Cardiac fibroblast (primary cell): ENCODE measurements at regions not wholly inside any gene's neighbourhood (a gene's known extent, or its start where the extent isn't known, plus 50 kb on each side); places are given as distances from the start of the nearest gene placed in this dataset.
A peak's percentile ranks its signal among the peaks of the same experiment; 100 is the strongest.

Experiments used
- DNase-seq, 2 donors: peaks; one replicate each; pipeline versions ENCODE4 v3.0.0 to v3.0.0-alpha.2; 2010; ENCODE audit warnings: low read depth in 2 of 2
- H3K4me3 ChIP-seq, 2 donors: replicated peaks in 1 of 2; 1 replicate in 1 of 2; 2 replicates in 1 of 2; pipeline ENCODE4 v1.5.1; 2011; ENCODE audit warnings: low read depth in 2 of 2, low read length in 2 of 2, mild to moderate bottlenecking in 2 of 2, moderate library complexity in 1 of 2
- TF ChIP-seq, protein P1 (sequence below): IDR thresholded peaks from one replicate; pipeline ENCODE4 v1.5.1; 2011; ENCODE audit warnings: low read depth, mild to moderate bottlenecking, low read length, inconsistent platforms

DNA sequence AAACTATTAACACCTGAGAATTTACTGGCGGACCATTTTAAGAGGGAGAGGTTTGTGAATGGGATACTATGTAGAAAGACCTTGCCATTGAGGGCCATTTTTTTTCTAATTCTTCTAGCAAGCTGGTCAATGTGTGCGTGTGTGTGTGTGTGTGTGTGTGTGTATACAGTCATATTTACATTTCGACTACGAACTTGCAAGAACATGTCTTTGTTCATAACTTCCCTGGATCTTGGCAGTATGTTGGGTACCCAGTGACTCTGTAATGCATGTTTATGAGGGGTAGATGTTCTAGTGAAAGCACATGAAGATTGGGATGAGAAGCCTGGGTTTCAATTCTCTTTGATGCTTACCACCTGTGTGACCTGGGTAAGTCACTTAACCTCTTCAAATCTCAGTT is 133.6 kb downstream of the UBE2E3 start:
- TF ChIP-seq, protein P1, sequence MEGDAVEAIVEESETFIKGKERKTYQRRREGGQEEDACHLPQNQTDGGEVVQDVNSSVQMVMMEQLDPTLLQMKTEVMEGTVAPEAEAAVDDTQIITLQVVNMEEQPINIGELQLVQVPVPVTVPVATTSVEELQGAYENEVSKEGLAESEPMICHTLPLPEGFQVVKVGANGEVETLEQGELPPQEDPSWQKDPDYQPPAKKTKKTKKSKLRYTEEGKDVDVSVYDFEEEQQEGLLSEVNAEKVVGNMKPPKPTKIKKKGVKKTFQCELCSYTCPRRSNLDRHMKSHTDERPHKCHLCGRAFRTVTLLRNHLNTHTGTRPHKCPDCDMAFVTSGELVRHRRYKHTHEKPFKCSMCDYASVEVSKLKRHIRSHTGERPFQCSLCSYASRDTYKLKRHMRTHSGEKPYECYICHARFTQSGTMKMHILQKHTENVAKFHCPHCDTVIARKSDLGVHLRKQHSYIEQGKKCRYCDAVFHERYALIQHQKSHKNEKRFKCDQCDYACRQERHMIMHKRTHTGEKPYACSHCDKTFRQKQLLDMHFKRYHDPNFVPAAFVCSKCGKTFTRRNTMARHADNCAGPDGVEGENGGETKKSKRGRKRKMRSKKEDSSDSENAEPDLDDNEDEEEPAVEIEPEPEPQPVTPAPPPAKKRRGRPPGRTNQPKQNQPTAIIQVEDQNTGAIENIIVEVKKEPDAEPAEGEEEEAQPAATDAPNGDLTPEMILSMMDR: no peak
- H3K4me3 ChIP-seq: no peak overlapping the region
- no peak for DNase-seq

DNA sequence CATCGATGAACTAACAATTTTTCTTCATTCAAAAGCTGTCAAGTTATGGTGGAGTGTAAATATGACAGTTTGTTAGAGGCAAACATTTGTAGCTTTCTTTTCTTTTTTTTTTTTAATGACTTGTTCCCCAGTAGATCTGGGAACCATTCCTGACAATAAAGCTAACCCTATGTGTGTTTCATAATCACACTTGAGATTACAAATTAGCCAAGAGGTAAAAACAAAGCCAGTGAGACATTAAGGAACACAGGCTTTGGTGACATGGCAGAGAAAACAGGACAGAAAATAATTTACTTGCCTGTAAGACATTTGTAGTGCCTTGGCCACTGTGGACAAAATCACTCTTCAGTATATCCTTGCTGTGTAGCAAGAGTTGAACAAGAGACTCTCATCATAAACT is 135.9 kb downstream of the UBE2E3 start:
- no peak overlapping the region for H3K4me3 ChIP-seq
- TF ChIP-seq, protein P1: no peak
- no peak for DNase-seq

DNA sequence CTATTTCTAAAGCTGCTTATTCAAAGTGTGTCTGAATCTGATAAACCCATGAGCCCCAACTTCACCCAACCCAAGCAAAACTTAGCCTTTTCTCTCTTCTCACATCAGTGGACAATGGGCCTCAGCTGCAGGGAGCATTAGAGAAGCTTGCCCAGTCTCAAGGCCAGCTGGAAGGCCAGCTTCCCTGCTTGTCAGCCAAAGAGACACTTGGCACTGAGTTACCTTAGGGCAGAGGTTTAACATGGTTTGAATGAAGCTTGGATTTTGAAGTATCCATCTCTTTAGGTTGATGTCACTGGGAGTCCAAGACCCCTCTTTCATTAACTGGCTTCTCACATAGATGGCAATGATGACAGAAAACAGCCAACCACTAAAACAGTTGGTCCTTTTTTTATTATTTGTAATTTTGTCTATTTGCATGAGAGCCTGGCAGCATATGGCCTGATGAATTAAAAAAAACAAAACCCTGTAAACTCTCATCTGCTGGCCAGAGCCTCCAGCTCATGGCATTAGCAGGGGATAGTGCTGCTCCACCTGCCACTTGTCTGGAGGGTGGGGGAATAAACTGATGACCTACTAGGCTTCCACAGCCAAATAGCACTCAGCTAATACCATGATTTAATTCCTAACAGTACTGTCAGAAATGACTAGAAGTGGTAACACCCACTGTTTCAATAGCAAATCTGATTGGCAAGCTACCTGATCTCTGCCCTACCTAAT is 137.0 kb downstream of the UBE2E3 start:
- DNase-seq: no peak
- no peak overlapping the region for H3K4me3 ChIP-seq
- TF ChIP-seq, protein P1: no peak

DNA sequence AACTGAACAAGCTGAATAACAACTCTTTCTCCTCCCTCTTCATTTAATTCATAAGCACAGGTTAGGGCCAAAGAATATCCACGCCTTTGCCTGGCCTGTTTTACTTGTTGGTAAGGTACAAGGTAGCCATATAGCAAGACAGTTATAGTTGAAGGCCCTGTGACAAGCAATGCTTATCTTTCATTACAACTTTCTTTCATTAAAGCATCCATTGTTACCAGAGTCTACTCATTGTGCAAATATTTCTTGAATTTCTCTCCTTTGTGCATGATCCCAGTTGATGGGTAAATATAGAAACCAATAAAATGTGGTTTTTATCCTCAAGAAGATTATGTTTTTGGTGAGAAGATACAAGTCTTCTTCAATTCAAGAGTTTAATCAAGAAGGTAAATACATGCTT is 140.2 kb downstream of the UBE2E3 start:
- H3K4me3 ChIP-seq: no peak overlapping the region
- DNase-seq: peak in 1 of 2 donors; percentile 23
- TF ChIP-seq, protein P1: no peak

DNA sequence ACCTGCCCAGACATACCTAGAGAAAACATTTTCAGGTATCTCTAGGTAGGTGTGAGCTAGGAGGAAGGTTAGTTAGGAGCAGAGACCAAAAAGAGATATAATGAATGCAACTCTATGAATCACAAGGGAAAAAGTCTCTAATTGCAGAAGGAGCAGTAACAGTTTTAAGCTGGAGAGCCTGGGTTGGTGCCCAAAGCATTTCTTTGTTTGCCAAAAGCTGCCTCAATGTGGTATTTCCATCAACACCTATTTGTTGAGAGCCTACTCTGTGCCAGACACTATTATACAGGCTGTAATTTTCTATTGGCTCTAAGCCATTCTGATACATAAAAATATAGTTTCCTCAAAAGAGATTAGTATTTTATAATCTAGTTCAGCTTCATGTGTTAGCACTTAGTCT is 141.6 kb downstream of the UBE2E3 start:
- no peak for DNase-seq
- H3K4me3 ChIP-seq: no peak overlapping the region
- TF ChIP-seq, protein P1: no peak

DNA sequence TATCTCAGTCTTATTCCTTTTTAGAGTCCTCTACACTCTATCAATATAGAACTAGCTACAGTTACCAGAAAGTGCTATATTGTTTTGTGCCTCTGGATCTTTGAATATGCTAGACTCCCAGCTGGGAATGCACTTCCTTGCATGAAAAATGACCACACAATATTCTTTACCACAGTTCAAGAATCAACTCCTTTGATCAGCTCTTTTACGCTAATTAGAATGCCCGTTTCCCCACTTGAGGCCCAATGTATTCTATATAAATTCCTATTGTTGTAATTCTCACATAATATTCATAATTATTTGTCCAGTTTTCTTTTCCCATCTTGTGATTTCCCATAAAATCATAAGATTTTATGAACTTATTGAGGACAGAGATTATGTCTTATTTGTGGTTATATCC is 142.2 kb downstream of the UBE2E3 start:
- TF ChIP-seq, protein P1: no peak
- no peak for DNase-seq
- no peak overlapping the region for H3K4me3 ChIP-seq

DNA sequence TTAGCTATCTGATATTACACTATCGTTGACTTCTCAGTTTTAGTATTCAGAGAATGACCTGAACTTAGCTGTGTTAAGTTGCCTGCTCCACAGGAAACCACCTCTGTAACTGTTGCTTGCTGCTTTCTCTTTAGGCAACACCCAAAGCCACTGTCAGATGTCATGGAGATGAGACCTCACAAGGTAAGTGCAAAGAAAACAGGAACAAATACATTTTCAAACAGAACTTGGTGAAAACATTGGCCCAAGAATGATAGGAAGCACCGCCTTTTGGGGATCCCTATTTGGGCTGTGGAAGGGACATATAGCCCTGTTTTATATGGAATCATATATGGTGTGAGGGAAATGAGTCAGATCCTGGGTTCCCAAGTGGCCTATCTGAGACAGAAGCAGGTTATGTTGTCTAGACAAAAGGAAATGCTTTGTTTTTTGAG is 143.4 kb downstream of the UBE2E3 start:
- H3K4me3 ChIP-seq: no peak overlapping the region
- DNase-seq: peak in 1 of 2 donors; percentile 87
- TF ChIP-seq, protein P1: no peak
